ENCODE measurements at regions not wholly inside any gene's neighbourhood (a gene's known extent, or its start where the extent isn't known, plus 50 kb on each side); places are given as distances from the start of the nearest gene placed in this dataset.
A peak's percentile ranks its signal among the peaks of the same experiment; 100 is the strongest.

DNA sequence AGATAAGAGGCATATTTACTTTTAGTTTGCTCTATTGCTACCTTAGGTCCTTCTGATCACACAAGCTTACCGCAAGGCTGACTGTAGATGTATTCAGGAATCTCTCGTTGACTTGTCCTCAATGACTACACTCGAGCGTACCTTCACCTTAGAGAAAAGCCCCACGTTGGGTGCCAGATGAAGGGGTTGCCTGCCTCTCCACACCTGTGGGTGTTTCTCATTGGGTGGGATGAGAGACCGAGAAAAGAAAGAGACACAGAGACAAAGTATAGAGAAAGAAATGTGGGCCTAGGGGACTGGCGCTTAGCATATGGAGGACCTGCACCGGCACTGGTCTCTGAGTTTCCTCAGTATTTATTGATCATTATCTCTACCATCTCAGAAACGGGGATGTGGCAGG lies 51.8 kb downstream of the ASCL4 start:
- CTCF ChIA-PET = no interaction called here
- TF ChIP-seq, protein P1, sequence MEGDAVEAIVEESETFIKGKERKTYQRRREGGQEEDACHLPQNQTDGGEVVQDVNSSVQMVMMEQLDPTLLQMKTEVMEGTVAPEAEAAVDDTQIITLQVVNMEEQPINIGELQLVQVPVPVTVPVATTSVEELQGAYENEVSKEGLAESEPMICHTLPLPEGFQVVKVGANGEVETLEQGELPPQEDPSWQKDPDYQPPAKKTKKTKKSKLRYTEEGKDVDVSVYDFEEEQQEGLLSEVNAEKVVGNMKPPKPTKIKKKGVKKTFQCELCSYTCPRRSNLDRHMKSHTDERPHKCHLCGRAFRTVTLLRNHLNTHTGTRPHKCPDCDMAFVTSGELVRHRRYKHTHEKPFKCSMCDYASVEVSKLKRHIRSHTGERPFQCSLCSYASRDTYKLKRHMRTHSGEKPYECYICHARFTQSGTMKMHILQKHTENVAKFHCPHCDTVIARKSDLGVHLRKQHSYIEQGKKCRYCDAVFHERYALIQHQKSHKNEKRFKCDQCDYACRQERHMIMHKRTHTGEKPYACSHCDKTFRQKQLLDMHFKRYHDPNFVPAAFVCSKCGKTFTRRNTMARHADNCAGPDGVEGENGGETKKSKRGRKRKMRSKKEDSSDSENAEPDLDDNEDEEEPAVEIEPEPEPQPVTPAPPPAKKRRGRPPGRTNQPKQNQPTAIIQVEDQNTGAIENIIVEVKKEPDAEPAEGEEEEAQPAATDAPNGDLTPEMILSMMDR (IDR thresholded peaks at IDR 0.05; ENCODE audit: control extremely low read depth, extremely low read depth, low read depth, missing control alignments) = no peak
- DNase-seq (ENCODE audit: extremely low spot score) = no peak
- POLR2A ChIA-PET = no interaction called here

DNA sequence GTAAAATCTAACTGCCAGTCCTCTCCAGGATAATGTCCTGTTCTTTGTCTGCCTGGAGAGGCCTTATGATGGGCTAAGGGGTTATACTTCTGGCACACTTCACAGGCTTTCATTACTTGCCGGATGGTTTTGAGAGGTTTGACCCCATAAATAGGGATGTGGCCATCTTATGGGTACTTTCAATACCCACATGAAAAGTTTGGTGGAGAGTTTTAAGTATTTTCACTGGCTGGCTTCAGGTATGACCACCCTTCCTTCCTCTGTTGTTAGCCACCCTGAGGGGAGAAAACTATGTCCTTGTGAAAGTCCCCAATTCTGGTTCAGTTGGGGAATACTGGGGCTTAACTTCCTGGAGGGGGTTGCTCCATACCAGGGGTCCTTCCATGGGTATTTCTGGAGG lies 54.8 kb downstream of the ASCL4 start:
- DNase-seq (ENCODE audit: extremely low spot score) = no peak
- ChIA-PET CTCF (no interaction called here), POLR2A (no interaction called here)
- TF ChIP-seq, protein P1 (IDR thresholded peaks at IDR 0.05; ENCODE audit: control extremely low read depth, extremely low read depth, low read depth, missing control alignments) = no peak

DNA sequence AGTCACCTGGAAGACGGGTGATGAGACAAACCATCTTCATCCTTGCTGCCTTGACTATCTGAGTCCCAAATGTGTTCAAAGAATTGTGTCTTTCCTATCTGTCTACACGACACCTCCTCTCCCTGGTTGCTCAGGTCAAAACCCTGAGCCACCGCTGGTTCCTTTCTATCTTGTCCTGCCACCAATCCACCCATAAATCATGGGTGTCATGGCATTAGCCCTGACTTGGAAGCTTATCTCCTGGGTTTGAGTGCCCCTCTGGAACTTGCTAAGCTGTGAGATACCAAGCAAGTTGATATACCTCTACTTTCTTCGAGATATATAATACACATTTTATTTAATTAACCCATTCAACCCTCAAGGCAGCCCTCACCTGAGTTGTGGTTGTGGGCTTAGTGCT lies 57.9 kb downstream of the ASCL4 start:
- POLR2A ChIA-PET = no interaction called here
- CTCF ChIA-PET = interaction anchor here (1.4 kb wide), 1 partner anchor 26 kb away, joined by 3 read pairs; no protein-coding TSS in a partner anchor
- no peak for DNase-seq (ENCODE audit: extremely low spot score)
- TF ChIP-seq, protein P1 (IDR thresholded peaks at IDR 0.05; ENCODE audit: control extremely low read depth, extremely low read depth, low read depth, missing control alignments) = no peak

DNA sequence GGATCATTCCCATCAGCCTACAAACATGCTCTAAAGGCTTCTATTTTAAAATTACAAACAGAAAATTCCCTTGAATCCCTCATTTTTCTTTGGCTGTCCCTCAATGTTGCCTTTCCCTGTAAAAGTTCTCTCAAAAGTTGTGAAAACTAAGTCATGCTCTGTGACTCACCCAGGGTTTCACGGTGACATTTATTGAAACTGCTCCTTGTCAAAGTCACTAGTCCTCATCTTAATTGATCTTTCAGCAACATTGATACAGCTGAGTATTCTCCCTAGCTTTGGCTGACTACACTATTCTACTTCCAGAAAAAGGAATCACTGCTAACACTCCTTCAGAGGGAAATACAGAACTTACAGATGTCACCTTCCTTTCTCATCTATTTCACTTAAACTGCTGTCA lies 65.7 kb downstream of the ASCL4 start:
- no peak for DNase-seq (ENCODE audit: extremely low spot score)
- POLR2A ChIA-PET = no interaction called here
- CTCF ChIA-PET = no interaction called here
- TF ChIP-seq, protein P1 (IDR thresholded peaks at IDR 0.05; ENCODE audit: control extremely low read depth, extremely low read depth, low read depth, missing control alignments) = no peak

DNA sequence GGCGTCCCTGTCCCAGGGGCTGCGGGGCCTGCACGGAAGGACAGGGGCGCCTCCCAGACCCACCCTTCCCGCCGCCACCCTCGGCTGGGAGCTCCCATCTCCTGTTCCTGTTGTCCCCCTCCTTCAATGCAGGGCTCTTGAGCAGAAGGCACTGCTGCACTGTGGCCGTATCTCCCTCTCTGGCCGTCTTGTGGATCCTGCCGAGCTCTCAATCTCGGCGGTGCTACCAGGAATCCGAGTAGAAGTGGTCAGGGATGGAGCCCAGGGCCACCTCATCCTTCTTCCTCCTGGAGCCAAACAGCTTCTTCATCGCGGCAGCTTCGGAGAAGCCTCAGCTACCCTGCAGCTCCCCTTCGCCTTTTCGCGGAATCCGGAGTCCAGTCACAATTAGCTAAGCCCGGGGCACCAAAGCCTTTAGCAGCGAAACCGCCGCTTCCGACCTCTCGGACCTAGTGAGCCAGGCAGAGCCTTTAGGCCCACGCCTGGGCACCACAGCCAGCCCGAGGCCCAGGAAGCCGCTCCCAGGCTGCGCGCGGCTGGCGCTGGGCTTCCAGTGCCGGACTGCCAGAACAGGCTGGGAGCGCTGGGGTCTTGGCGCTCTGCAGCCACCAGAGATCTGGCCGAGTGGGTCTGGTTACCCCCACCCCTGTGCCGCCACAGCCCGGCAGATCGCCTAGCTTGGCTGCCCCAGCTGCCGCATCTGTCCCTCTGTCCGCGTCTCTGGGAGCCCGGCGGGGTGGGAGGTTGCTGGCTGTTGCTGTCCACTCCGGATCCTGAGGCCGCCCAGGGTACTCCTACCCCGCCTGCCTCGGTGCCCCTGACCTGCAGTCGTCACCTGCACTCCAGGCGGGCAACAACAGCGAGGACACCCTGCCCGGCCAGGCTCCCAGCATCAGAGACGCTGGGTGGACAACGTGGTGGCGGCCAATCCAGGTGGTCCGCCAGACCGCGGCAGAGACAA lies 69.1 kb downstream of the ASCL4 start:
- DNase-seq (ENCODE audit: extremely low spot score) = no peak
- CTCF ChIA-PET = interaction anchor here (1.0 kb wide), 2 partner anchors 10 to 24 kb away, joined by 3 to 4 read pairs; no protein-coding TSS in a partner anchor
- POLR2A ChIA-PET = no interaction called here
- TF ChIP-seq, protein P1 (IDR thresholded peaks at IDR 0.05; ENCODE audit: control extremely low read depth, extremely low read depth, low read depth, missing control alignments) = no peak

DNA sequence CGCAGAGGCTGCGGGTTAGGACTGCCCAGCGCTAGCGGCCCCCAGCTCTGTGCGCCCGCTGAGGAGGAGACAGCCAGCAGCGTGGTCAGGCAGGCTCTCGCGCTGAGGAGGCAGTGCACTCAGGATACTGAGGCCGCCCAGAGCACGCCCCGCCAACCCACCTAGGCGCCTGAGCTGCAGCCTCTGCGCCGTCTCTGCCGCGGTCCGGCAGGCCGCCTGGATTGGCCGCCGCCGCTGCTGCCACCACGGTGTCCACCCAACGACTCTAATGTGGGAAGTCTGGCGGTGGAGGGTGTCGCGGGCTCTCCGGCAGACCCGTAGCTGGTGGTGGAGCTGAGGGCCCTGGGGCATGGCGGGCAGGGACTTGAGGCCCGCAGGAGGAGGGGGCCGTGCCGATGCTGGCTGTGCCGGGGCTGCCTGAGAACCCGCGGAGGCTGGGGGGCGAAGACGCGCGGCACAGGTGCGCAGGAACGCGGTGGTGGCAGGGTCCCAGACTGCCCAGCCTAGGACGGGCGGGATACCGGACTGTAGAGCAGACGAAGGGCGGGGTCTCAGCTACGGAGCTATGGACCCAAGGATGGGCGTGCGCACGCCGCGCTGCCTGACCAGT lies 69.9 kb downstream of the ASCL4 start:
- TF ChIP-seq, protein P1 (IDR thresholded peaks at IDR 0.05; ENCODE audit: control extremely low read depth, extremely low read depth, low read depth, missing control alignments) = no peak
- CTCF ChIA-PET = no interaction called here
- POLR2A ChIA-PET = no interaction called here
- DNase-seq (ENCODE audit: extremely low spot score) = peak; percentile 12

All from GM10248 (cell line).